ENCODE measurements at regions not wholly inside any gene's neighbourhood (a gene's known extent, or its start where the extent isn't known, plus 50 kb on each side); places are given as distances from the start of the nearest gene placed in this dataset.
A peak's percentile ranks its signal among the peaks of the same experiment; 100 is the strongest.

DNA sequence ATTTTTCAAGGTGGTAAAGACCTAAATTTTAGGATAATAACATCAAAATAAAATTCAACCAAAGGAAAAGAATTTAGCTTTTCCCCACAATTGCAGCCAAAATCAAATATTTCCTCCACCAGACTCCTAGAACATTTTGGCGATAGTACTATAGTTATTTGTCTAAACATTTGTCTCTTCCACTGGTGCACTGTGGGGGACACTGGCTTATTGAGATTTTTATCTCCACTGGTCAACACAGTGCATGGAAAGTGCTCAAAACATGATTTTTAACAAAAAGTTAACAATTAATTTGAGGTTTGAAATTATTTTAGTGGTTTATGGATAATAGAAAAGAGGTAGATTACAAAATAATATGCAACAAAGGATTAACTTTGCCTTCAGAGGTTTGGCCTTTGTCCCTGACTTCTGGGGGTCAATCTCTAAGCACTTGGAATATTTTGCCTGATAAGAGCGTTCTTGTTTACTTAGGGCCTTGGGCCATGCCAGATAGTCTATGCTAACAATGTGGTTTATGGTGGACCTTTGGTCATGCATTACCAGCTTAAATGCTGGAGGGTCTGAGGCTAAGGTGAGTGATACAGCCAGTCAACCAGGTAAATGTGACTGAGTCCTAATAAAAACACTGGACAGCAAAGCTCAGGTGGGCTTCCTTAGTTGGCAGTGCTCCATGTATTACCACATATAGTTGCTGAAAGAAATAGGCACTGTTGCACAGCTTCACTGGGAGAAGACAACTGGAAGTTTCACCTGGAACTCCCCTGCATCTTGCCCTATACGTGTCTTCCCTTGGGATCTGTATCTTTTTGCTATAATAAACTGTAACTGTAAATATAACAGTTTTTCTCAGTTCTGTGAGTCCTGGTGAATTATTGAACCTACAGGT is 67.2 kb upstream of the SATB2 start (continued):
- TF ChIP-seq, protein P1, sequence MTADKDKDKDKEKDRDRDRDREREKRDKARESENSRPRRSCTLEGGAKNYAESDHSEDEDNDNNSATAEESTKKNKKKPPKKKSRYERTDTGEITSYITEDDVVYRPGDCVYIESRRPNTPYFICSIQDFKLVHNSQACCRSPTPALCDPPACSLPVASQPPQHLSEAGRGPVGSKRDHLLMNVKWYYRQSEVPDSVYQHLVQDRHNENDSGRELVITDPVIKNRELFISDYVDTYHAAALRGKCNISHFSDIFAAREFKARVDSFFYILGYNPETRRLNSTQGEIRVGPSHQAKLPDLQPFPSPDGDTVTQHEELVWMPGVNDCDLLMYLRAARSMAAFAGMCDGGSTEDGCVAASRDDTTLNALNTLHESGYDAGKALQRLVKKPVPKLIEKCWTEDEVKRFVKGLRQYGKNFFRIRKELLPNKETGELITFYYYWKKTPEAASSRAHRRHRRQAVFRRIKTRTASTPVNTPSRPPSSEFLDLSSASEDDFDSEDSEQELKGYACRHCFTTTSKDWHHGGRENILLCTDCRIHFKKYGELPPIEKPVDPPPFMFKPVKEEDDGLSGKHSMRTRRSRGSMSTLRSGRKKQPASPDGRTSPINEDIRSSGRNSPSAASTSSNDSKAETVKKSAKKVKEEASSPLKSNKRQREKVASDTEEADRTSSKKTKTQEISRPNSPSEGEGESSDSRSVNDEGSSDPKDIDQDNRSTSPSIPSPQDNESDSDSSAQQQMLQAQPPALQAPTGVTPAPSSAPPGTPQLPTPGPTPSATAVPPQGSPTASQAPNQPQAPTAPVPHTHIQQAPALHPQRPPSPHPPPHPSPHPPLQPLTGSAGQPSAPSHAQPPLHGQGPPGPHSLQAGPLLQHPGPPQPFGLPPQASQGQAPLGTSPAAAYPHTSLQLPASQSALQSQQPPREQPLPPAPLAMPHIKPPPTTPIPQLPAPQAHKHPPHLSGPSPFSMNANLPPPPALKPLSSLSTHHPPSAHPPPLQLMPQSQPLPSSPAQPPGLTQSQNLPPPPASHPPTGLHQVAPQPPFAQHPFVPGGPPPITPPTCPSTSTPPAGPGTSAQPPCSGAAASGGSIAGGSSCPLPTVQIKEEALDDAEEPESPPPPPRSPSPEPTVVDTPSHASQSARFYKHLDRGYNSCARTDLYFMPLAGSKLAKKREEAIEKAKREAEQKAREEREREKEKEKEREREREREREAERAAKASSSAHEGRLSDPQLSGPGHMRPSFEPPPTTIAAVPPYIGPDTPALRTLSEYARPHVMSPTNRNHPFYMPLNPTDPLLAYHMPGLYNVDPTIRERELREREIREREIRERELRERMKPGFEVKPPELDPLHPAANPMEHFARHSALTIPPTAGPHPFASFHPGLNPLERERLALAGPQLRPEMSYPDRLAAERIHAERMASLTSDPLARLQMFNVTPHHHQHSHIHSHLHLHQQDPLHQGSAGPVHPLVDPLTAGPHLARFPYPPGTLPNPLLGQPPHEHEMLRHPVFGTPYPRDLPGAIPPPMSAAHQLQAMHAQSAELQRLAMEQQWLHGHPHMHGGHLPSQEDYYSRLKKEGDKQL (CRISPR knock-in tag; IDR thresholded peaks at IDR 0.05; ENCODE audit: low read depth): peak; percentile 81
- peak; percentile 64; the same call in 1 of the 2 replicates for TF ChIP-seq NFIC (IDR thresholded peaks at IDR 0.05; ENCODE audit: low read length)
- TF ChIP-seq EP300 (IDR thresholded peaks at IDR 0.05; ENCODE audit: low read depth in 2 of 2, low read length in 2 of 2): peak in 1 of 2 experiments; percentile 83; a peak in 2 of 4 replicates
- TF ChIP-seq EP300 (CRISPR knock-in tag; IDR thresholded peaks at IDR 0.05; ENCODE audit: borderline replicate concordance): peak; percentile 61; the same call in 1 of the 2 replicates
- 0 out of 2 replicates have a peak, but pooled peaks have one; percentile 25 for TF ChIP-seq MXD4 (CRISPR knock-in tag; IDR thresholded peaks at IDR 0.05)
- TF ChIP-seq HNF4G (IDR thresholded peaks at IDR 0.05; ENCODE audit: borderline replicate concordance, low read depth, low read length): peak; percentile 89
- TF ChIP-seq HNF4G (CRISPR knock-in tag; IDR thresholded peaks at IDR 0.05; ENCODE audit: borderline replicate concordance, low read depth): peak; percentile 71; the same call in 1 of the 2 replicates
- no peak for TF ChIP-seq ZFP82 (CRISPR knock-in tag; IDR thresholded peaks at IDR 0.05; ENCODE audit: borderline replicate concordance)
- peak; percentile 97 for TF ChIP-seq PITX1 (CRISPR knock-in tag; IDR thresholded peaks at IDR 0.05)
- peak; percentile 46; the same call in 1 of the 2 replicates for TF ChIP-seq HDAC1 (CRISPR knock-in tag; IDR thresholded peaks at IDR 0.05)
- no peak for TF ChIP-seq CTCF (CRISPR knock-in tag; IDR thresholded peaks at IDR 0.05)
- TF ChIP-seq HOXD1 (CRISPR knock-in tag; IDR thresholded peaks at IDR 0.05): no peak
- no peak for TF ChIP-seq TBP (CRISPR knock-in tag; IDR thresholded peaks at IDR 0.05)
- 0 out of 2 replicates have a peak, but pooled peaks have one; percentile 46 for TF ChIP-seq TIGD3 (CRISPR knock-in tag; IDR thresholded peaks at IDR 0.05; ENCODE audit: borderline replicate concordance)
- no peak for TF ChIP-seq SUZ12 (IDR thresholded peaks at IDR 0.05; ENCODE audit: low read depth, low read length)
- TF ChIP-seq POGZ (CRISPR knock-in tag; IDR thresholded peaks at IDR 0.05): peak; percentile 70
- TF ChIP-seq SP5 (CRISPR knock-in tag; IDR thresholded peaks at IDR 0.05; ENCODE audit: borderline replicate concordance, low read depth): no peak
